NCI-H345 (cell line): ENCODE measurements at regions not wholly inside any gene's neighbourhood (a gene's known extent, or its start where the extent isn't known, plus 50 kb on each side); places are given as distances from the start of the nearest gene placed in this dataset.
A peak's percentile ranks its signal among the peaks of the same experiment; 100 is the strongest.
"Not testable (repeated sequence)": the region's sequence is repeated elsewhere in the genome, so short reads cannot be mapped to it uniquely, and the experiment has no call there.

Experiments used
- DNase-seq: peaks from one replicate; lab custom pipeline; 2025; lab: John Stamatoyannopoulos, UW

DNA sequence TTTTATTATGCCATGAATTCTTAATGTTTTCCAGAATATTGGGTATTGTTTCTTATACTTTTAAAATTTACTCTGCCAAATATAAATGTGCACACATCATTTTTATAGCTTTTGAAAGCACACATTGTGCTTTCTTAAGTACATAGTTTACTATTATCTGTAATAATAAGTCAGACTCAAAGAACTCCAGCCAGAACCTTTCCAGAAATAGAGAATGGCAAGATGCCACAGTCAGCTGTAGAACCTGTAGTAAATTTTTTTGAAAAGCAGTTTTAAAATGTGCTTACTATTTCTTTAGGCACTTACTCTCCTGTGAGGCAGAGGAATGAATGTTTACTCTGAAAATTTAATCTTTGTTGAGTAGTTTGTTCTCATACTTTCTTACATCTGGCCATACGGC is 1287.1 kb downstream of the PCDH9 start:
- DNase-seq = no peak

DNA sequence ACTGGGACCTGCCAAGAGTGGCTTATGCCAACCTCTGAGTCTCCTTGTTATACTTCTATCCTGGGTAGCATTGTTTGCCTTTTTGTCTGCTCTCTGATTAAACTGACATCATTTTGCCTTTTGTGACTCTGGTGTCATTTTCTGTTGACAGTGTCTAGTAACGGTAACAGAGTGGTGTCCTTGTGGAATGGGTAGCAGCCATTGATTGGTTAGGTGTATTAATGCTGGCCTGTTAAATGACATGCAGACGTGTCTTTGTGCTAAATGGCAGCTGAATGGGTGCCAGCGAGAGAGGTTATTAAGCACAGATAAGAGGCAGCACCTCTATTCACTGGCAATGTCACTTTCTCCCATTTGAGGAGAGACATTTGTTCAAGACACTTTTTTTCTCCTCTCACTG is 1289.4 kb downstream of the PCDH9 start:
- DNase-seq = peak; percentile 72

DNA sequence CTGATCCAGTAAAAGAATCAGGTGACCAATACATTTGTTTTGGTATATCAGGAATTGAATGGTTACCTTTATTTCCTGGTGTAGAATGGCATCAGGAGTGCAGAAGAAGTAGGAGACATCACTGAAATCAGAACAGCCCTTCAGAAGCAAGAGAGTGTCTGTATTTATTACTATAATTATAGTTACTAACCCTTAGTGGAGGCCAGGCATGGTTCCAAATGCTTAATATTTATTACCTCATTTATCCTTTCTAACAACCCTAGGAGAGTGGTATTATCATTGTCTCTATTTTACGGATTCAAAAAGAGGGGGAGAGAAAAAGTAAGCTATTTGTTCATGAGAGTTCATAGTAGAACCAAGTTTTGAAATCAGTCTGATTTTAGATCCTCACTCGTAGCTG is 1292.9 kb downstream of the PCDH9 start:
- DNase-seq = no peak

DNA sequence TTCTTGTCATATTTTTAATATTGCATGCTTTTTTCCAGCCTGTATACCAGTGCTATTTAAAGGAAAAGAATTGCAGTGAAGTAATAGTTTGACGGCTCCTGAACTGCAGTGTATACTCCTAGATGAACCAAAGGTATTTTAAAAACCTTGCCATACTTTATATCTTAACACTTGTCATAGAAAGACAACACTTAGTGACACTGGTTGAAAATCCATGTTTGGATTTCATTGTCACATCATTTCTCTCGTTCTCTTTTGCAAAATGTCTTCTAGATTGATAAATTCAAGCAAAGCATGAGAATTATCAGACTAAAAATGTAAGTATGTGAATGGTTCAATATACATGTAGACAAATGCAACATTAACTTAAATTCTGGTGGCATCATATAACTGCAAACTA is 1293.9 kb downstream of the PCDH9 start:
- DNase-seq = no peak

DNA sequence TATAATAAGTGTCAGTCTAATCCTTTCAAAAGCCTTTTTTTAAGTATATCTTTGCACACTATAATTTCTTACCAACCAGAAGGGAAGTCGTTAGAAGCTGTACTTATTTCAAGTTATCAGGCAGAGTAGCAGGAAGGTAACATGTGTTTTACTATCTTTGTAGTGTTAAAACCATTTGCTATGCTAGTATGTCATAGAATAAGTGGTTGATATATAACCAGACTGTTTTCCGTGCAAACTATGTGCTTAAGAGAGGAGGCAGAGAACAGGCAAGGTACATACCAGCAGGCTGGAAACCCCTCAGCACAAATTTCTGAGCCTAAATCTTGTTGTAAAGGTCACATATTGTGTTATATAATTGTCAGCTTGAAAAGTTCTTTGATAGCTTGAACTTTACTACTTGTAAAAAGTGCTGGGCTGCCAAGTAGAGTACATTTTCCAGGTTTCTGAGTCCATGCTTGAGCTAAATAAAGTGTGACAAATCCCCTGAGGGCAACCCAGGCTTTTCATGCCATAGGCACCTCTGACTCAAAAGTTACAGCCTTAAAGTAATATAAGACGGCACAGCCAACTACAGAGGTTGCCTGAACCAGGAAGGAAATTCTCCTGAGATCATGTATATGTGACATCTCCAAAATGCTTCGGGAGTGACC is 1297.4 kb downstream of the PCDH9 start:
- DNase-seq = no peak

DNA sequence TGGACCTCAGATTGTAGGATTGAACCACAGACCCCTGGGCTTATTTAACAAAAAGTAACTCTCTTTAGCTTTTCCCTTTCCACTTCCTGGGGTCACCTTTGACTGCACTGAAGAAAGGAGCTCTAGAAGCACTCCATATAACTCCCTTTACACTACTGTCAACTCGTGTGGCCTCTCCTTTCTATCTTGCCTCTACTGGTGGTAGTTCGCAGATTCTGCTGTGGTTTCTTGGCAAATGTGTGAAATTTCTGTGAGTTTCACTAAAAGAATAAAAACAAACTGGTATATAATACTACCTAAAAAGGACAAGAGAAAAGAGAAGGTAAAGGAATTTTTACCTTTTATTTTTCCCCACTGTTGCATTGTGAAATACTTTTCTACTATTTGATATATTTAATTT is 1298.1 kb downstream of the PCDH9 start:
- DNase-seq = no peak

DNA sequence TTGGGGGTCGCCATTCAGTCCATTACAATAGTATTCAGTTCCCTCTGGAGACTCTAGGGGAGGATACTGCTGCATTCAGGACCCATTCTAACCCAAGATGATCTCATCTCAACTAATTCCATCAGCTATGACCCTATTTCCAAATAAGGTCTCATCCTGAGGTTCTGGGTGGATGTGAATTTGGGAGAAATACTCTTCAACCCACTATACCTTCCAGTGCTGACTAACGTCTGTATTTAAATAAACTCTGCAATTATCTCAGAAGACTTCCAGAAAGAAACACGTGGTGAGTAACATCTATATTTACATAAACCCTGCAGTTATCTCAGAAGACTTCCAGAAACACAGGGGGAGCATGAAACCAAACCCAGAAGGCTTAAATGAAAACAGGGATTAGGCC is 1300.7 kb downstream of the PCDH9 start:
- DNase-seq = no peak

DNA sequence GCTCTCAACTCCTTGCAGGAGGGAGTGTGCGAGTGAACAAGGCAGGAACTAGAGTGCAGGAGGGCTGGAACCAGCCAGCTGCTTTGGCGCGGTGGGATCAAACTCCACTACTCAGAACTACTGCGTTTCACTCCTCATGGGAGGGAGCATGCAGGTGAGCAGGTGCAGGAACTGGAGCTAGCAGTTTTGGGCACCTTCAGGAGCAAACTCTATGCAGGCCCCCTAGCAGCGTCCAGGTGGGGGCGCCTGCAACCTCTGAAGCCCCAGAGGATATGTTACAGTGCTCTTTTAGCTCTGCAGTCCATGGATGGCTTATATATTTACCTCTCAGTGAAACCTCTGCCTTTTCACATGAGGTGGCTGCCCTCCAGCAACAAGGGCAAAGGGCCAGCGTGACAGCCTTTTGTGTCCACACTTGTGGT is 1303.4 kb downstream of the PCDH9 start:
- DNase-seq = no peak

DNA sequence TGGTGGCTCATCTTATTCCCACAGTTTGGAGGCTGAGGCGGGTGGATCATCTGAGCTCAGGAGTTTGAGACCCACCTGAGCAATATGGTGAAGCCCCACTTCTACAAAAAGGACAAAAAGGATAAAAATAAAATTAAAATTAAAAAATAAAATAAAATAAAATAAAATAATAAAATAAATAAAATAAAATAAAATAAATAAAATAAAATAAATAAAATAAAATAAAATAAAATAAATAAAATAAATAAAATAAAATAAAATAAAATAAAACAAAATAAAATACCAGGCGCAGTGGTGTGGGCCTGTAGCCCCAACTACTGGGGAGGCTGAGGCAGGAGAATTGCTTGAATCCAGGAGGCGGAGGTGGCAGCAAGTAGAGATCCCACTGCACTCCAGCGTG is 1307.3 kb downstream of the PCDH9 start:
- DNase-seq = not testable (repeated sequence)

DNA sequence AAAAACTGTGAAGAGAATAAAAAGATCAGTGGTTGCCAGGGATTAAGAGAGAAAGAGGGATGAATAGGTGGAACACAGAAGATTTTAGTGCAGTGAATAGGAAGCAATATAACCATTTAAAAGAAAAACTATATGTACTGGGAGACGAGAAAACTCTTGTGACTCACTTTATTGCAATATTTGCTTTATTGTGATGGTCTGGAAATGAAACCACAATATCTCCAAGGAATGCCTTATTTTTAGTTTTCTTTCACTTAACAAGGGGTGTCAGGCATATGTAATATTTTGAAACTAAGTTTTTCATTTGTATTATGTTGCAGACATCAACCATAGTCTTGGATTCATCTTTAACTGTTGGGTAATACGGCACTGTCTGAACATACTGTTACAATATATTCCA is 1308.2 kb downstream of the PCDH9 start:
- no peak for DNase-seq

DNA sequence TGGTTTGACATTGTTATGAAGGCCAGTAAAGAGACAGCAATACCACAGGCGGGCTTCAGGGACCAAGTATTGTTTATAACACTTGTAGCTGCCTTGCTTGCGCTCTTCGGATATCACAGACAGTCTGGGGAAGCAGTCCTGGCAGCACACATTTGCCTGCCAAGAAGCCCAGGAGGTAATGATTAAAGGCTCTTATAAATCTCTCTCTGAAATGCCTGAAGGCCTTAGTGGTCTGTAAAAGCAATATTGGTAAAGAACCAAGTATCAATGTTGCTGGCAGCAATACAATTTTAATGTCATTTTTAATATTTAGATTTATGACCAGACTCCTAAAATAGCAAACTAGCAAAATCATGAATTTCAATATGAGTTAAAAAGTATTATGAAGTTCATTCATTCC is 1312.4 kb downstream of the PCDH9 start:
- no peak for DNase-seq

DNA sequence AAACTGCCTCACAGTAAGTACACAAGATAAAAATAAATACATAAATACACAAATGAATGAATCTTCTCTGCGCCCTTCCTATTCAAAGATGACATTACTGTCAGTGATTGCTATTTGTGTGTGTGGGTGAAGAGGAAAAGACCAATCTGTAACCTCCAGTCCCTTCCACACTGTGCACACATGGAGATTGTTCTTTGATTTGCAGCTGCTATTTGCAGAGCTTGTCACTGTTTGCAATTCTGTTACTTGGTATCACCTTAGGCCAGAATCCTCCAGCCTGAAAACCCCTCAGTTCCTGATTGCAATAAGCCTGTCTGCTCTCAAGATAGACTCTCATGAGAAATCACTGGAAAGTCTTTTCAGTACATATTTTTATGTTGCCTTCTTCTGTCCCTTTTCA is 1314.9 kb downstream of the PCDH9 start:
- DNase-seq = no peak

DNA sequence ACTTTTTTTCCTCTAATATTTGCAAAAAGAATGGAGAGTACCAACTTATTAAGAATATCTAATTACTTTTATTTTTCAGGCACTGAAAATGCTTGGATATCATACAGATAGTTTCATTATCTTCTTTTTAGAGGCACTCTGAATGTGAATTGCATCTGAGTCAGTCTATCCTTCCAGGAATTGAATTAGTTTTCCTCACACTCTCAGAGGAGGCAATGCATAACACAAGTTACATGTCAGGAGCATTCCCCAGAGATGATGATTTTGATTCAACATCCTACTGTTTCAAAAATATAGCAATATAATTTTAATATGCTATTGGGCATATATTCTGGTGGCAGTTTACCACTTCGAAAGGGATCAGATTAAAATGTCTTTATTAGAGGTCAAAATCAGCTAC is 1315.4 kb downstream of the PCDH9 start:
- no peak for DNase-seq

DNA sequence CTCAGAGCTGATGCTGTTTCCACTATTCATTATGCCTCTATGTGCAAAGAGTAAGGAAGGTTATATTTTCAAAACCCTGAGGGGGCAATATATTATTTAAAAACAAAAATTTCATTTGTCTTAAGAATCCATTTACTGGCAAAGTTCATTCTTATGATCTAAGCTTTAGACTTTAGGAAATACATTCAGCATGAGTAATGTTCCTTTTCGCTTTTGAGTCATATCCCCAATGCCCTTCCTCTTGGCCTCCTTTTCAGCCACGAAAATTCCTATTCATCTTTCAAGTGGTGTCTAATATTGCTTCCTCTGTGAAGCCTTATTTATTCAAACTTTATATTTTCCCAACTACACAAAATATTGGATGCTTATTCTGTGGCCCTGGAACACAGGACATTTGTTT is 1317.0 kb downstream of the PCDH9 start:
- no peak for DNase-seq

DNA sequence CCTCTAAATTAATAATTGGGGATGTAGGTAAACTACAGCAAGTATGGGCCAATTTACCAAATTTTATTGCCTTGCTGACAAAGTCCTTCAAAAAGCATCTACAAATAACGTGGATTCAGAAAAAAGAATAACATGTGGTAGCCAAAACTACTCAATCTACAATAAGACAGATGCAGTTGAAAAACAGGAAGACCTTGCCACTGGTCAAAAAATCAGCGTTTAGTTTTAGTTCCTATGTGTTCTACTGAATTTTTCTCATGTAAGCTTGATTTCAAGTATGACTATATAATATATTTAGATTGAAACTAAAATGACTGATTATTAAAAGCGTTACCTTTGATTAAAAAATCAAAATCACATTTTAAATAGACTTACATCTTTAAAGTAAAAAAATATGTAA is 1317.6 kb downstream of the PCDH9 start:
- DNase-seq = no peak

DNA sequence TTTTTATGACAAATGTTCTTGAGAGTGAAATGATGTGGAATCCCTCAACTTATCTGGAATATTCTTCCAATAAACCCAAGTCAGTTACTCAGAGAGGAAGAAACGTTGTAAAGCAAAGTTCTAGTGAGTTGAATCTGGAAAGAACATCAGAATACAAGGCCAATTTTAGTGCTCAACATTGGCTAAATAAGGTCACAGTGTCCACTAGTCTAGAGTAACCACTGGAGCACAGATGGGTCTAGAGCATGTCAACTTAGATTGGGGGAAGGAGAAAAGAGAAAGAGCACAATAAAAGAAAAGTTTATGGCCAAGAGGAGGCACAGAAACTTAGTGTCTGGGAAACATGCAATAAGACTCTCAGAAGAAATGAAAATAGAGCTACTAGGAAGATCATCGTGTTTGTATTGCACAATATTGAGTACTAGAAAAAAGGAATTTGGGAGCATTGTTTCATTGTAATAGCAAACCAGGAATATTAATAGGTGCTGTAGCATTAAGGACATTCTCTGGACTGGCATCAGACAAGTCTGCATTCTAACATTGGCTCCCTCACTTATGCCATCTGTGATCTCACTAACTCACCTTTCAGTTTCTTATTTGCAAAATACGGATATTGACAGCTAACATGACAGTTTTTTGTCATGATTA is 1318.5 kb downstream of the PCDH9 start:
- DNase-seq = no peak

DNA sequence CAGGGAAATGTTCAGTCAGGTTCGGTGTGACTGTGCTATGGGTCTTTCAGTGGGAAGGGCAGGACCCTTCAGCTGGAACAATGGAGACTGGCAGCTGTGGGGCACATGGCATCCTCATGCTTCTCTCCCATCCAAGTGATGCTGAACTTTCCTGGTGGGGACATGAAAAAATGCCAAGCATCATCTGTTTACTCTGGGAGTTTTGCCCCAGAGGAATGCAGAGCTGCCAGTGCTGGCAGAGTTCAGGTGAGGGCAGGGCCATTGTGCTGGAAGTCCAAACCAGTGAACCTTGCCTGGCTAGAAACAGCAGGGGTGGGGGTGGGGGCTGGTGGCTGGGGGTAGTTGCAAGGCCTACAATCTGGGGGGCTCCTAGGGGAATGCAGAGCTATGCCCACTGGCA is 1320.6 kb downstream of the PCDH9 start:
- DNase-seq = no peak

DNA sequence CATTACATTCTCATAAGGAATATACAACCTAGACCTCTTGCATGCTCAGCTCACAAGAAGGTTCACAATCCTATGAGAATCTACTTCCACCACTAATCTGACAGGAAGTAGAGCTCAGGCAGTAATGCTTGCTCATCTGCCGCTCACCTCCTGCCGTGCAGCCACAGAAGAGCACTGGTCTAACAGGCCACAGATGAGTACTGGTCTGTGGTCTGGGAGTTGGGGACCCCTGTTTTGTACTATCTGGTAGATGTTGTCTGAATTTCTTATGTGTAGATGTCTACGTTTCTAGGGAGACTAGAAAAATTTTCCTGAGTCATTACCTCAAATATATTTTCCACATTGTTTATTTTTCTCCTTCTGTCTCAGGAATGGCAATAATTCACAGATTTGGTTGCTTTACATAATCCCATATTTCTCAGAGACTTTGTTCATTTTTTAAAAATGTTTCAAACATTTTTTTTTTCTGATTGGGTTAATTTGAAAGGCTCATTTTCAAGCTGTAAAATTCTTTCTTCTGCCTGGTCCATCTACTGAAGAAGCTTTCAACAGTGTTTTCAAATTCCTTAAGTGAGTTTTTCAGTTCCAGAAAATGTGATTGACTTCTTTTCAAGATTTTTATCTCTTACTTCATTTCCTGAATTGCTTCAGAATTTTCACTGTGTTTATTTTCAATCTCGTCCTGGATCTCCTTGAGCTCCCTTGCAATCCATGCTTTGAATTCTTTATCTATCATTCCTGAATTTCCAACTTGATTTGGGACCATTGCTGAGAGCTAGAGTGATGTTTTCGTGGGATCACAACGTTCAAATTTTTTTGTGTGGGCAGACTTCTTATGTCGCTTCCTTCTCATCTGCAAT is 1322.2 kb downstream of the PCDH9 start:
- no peak for DNase-seq

DNA sequence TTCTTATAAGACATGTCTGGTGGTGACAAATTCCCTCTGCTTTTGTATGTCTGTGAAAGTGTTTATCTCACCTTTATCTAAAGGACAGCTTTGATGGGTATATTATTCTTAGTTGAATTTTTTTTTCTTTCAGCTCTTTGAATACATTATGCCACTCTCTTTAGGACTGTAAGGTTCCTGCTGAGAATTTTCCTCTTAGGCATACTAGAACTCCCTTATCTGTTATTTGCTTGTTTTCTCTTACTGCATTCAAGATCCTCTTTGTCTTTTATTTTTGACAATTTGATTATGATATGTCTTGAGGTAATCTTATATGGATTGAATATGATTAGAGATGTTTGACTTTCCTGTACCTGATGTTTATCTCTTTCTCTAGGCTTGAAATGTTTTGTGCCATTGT is 1328.4 kb downstream of the PCDH9 start:
- no peak for DNase-seq

DNA sequence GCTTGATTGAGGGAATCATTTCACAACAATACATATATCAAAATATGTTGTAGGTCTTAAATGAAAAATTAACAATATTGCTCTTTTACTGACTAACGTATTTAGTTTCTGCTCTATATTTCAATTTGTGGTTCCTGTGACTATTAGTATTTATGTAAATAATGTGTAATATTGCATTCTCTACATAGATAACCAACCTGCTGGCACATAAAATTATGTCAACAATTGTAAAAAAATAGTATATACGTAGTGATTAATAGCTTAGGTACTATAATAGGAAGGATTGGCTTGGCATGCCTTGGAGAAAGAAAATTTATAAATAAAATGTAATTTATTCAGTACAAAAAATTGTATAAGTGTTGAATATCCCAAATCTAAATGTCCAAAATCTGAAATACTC is 1336.1 kb downstream of the PCDH9 start:
- no peak for DNase-seq

DNA sequence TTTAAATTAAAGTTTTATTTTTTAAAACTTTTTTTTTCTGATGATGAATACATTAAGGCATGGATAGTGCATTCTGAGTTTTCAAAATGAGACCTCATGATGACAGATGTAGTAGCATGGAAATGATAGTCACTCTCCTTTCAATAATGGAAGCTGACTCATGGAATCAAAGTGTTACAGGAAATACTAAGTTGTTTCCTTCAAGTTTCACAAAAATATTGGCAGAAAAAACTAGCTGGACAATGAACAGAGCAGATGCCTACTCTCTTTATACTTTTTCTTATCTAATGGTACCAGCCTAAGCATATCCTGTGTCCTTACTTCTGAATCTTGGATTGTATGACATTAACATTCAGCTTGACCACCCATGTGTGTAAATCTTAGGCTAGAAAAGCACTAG is 1337.3 kb downstream of the PCDH9 start:
- no peak for DNase-seq

DNA sequence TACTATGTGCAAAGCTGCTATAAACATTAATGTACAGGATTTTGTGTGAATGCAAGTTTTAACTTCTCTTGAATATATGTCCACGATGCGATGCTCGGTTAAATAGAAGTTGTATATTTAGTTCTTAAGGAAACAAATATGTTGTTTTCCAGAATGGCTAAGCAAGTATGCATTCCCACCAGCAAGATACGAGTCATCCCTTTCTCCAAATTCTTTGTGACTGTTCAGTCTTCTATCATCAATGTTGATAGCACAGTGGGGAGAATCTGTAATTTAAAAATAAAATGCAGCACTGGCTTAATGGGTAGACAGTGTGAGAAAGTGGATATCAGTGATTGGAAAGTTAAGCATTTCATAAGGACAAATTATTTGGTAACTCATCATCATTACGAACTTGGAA is 1340.8 kb downstream of the PCDH9 start:
- DNase-seq = no peak

DNA sequence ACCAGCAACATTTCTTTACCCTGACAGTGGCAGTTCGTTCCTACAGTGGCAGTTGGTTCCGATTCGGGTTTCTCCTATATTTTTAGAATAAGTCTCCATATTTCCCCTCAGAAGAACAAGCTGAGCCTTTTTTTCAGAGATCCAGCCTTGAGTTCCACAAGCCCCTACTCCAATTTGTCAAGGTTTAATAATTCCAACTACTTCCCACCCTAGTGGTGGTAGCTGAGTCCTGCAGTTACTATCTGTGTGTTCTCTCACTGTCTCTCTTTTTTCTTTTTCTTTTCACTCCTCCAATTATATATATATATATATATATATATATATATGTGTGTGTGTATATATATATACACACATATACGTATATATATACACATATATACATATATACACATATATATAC is 1347.3 kb downstream of the PCDH9 start:
- DNase-seq = no peak
